ENCODE measurements at regions not wholly inside any gene's neighbourhood (a gene's known extent, or its start where the extent isn't known, plus 50 kb on each side); places are given as distances from the start of the nearest gene placed in this dataset.

GRCh38 chr11:127275774-127276173 is 275.2 kb upstream of the KIRREL3 start:
- Histone ChIP-seq H3K27me3 (no peaks in the 10 kb centered on the region), H3K4me3 (no peak overlapping the region), H3K4me1 (no peaks in the 10 kb centered on the region), H3K9me3 (no peaks in the 10 kb centered on the region), H3K36me3 (no peaks in the 10 kb centered on the region), H3K27ac (no peak overlapping the region)
- DNase-seq, result no peak
- intact Hi-C loops (cut with DNase I; ENCODE audit: low total_unique reads), result no loop called here
- TF ChIP-seq, protein P1, sequence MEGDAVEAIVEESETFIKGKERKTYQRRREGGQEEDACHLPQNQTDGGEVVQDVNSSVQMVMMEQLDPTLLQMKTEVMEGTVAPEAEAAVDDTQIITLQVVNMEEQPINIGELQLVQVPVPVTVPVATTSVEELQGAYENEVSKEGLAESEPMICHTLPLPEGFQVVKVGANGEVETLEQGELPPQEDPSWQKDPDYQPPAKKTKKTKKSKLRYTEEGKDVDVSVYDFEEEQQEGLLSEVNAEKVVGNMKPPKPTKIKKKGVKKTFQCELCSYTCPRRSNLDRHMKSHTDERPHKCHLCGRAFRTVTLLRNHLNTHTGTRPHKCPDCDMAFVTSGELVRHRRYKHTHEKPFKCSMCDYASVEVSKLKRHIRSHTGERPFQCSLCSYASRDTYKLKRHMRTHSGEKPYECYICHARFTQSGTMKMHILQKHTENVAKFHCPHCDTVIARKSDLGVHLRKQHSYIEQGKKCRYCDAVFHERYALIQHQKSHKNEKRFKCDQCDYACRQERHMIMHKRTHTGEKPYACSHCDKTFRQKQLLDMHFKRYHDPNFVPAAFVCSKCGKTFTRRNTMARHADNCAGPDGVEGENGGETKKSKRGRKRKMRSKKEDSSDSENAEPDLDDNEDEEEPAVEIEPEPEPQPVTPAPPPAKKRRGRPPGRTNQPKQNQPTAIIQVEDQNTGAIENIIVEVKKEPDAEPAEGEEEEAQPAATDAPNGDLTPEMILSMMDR (IDR thresholded peaks at IDR 0.05), result no peak
- TF ChIP-seq POLR2A (IDR thresholded peaks at IDR 0.05), result no peak

- H3K27ac ChIP-seq, result no peak overlapping the region
- no peaks in the 10 kb centered on the region for H3K27me3 ChIP-seq
- H3K36me3 ChIP-seq, result no peaks in the 10 kb centered on the region
- DNase-seq, result no peak
- H3K4me1 ChIP-seq, result no peaks in the 10 kb centered on the region
- no peak overlapping the region for H3K4me3 ChIP-seq
- H3K9me3 ChIP-seq, result no peaks in the 10 kb centered on the region
- intact Hi-C loops (cut with DNase I; ENCODE audit: low total_unique reads), result no loop called here
- TF ChIP-seq POLR2A (IDR thresholded peaks at IDR 0.05), result no peak
- TF ChIP-seq, protein P1 (IDR thresholded peaks at IDR 0.05), result no peak
Measured at GRCh38 chr11:127274328-127274676, 273.7 kb upstream of the KIRREL3 start.

DNA sequence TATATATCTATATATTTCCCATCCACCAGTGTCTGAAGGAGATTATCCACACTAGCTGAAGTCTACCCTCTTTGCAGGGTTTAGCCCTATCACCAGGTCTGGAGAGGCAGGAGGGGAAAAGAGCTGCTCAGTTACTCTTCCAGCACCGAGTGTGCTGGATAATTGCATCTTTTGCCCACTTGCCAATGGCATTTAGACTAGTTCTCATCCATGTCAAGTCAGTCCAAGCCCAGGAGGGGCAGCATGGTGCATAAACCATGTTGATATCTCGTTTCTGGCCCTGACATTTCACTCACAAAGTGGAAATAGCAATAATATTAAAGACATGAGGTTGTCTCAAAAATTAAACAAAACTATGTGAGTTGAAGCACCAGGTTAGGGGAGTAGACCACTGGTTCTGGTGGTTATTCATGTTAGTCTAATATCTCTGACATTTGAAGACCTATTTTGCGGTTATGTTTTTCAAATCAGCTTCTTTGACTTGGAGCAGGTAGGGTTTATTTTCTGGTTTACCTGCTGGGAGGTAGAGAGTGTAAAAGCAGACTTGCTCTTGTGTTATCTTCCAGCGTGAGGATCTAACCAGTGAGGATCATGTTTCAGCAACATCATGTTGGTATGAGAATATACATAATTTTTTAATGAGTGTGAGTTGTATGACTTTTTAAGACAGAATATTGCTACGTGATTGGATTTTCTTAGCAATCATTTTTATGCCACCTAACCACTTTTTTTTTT is 273.2 kb upstream of the KIRREL3 start:
- Histone ChIP-seq H3K27me3 (no peaks in the 10 kb centered on the region), H3K27ac (no peak overlapping the region), H3K36me3 (no peaks in the 10 kb centered on the region), H3K4me1 (no peaks in the 10 kb centered on the region), H3K9me3 (no peaks in the 10 kb centered on the region), H3K4me3 (no peak overlapping the region)
- intact Hi-C loops (cut with DNase I; ENCODE audit: low total_unique reads), result no loop called here
- no peak for TF ChIP-seq POLR2A (IDR thresholded peaks at IDR 0.05)
- TF ChIP-seq, protein P1 (IDR thresholded peaks at IDR 0.05), result no peak
- DNase-seq, result no peak

DNA sequence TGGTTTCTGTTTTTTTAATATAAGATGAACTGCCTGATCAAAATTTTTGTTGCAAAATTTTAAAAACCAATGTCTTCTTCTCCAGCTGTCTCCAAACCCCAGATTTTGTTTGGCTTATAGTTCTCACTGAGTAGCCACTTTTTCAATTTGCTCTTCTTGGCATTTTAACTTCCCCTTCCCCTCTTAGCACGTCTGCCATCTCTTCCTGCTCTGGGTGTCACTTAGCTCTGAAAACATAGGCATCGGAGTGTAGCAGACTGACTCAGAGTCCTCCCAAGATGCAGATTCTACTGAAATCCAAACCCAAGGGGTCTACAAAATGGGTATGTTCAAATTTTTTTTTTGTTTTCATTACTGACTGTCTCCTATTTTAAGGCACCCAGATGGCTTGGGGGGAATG is 270.3 kb upstream of the KIRREL3 start:
- H3K4me3 ChIP-seq, result no peak overlapping the region
- no peaks in the 10 kb centered on the region for H3K36me3 ChIP-seq
- H3K9me3 ChIP-seq, result no peaks in the 10 kb centered on the region
- H3K27ac ChIP-seq, result no peak overlapping the region
- intact Hi-C loops (cut with DNase I; ENCODE audit: low total_unique reads), result no loop called here
- no peak for DNase-seq
- H3K4me1 ChIP-seq, result no peaks in the 10 kb centered on the region
- H3K27me3 ChIP-seq, result no peaks in the 10 kb centered on the region
- no peak for TF ChIP-seq POLR2A (IDR thresholded peaks at IDR 0.05)
- TF ChIP-seq, protein P1 (IDR thresholded peaks at IDR 0.05), result no peak

DNA sequence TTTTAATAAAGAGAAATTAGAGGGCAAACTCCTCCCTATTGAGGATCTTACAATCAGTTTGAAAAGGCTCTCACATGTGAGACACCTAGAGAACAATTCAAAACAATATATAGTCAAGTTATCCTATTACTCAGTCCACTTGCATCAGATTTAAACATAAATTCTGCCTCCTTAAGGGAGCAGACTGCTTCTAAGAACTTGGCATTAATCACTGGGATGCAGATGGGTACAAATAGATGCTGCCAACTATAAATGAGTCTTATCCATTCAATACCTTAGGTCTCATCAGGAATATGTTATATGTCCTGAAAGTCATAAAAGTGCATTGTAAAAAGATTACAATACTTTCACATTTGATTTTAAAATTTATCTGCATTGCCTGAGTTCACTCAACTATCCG is 269.3 kb upstream of the KIRREL3 start:
- Histone ChIP-seq H3K27ac (no peak overlapping the region), H3K27me3 (no peaks in the 10 kb centered on the region), H3K4me3 (no peak overlapping the region), H3K4me1 (no peaks in the 10 kb centered on the region), H3K9me3 (no peaks in the 10 kb centered on the region), H3K36me3 (no peaks in the 10 kb centered on the region)
- no peak for DNase-seq
- intact Hi-C loops (cut with DNase I; ENCODE audit: low total_unique reads), result no loop called here
- TF ChIP-seq, protein P1 (IDR thresholded peaks at IDR 0.05), result no peak
- no peak for TF ChIP-seq POLR2A (IDR thresholded peaks at IDR 0.05)

Data from uterus (tissue), 3 donors.